Hepatocyte (in vitro differentiated cells): ENCODE measurements at regions not wholly inside any gene's neighbourhood (a gene's known extent, or its start where the extent isn't known, plus 50 kb on each side); places are given as distances from the start of the nearest gene placed in this dataset.
A peak's percentile ranks its signal among the peaks of the same experiment; 100 is the strongest.

Source experiments
- DNase-seq: peaks from one replicate; pipeline ENCODE4 v3.0.0-alpha.2; 2016; ENCODE audit warnings: low spot score
- H2AFZ ChIP-seq: fragments of 200-600 bp; sonication (generic); 2 replicates; pipeline ENCODE4 v1.6.0; 2016; ENCODE audit warnings: antibody characterized with exemption, mild to moderate bottlenecking
- H3K27ac ChIP-seq: fragments of 200-600 bp; sonication (generic); 2 replicates; pipeline ENCODE4 v1.5.1; 2016; ENCODE audit warnings: mild to moderate bottlenecking
- H3K27me3 ChIP-seq: fragments of 200-600 bp; sonication (generic); 2 replicates; pipeline ENCODE4 v1.6.1; 2016
- H3K36me3 ChIP-seq: fragments of 200-600 bp; sonication (generic); replicated peaks from 2 replicates; pipeline ENCODE4 v1.5.1; 2016; ENCODE audit warnings: low read depth; ENCODE audit not compliant: insufficient read depth
- H3K4me1 ChIP-seq: fragments of 200-600 bp; sonication (generic); 2 replicates; pipeline ENCODE4 v1.5.1; 2016; ENCODE audit warnings: mild to moderate bottlenecking, moderate library complexity; ENCODE audit not compliant: insufficient read depth
- H3K4me2 ChIP-seq: fragments of 200-600 bp; sonication (generic); 2 replicates; pipeline ENCODE4 v1.6.0; 2016
- H3K4me3 ChIP-seq: fragments of 200-600 bp; sonication (generic); 2 replicates; pipeline ENCODE4 v1.5.1; 2016; ENCODE audit warnings: mild to moderate bottlenecking
- H3K79me2 ChIP-seq: fragments of 200-600 bp; sonication (generic); 2 replicates; pipeline ENCODE4 v1.6.0; 2017; ENCODE audit warnings: mild to moderate bottlenecking
- H3K9me2 ChIP-seq: fragments of 200-600 bp; sonication (generic); replicated peaks from 2 replicates; pipeline ENCODE4 v1.6.0; 2017; ENCODE audit warnings: mild to moderate bottlenecking; ENCODE audit not compliant: insufficient read depth
- H3K9me3 ChIP-seq: fragments of 200-600 bp; sonication (generic); 2 replicates; pipeline ENCODE4 v1.5.1; 2016; ENCODE audit warnings: low read depth, mild to moderate bottlenecking
- H4K20me1 ChIP-seq: fragments of 200-600 bp; sonication (generic); 2 replicates; pipeline ENCODE4 v1.6.0; 2016; ENCODE audit warnings: mild to moderate bottlenecking; ENCODE audit not compliant: insufficient read depth, poor library complexity, severe bottlenecking
- CTCF ChIP-seq: fragments of 200-600 bp; sonication (generic); IDR thresholded peaks from 2 replicates; pipeline ENCODE4 v1.5.1; 2016; ENCODE audit warnings: antibody characterized with exemption, mild to moderate bottlenecking; ENCODE audit not compliant: poor library complexity
- EZH2 ChIP-seq: fragments of 200-600 bp; sonication (generic); IDR thresholded peaks from 2 replicates; pipeline ENCODE4 v1.6.1; 2016; ENCODE audit warnings: antibody characterized with exemption, mild to moderate bottlenecking, borderline replicate concordance
- EZH2phosphoT487 ChIP-seq: fragments of 200-600 bp; sonication (generic); IDR thresholded peaks from one replicate; pipeline ENCODE4 v1.6.1; 2018; ENCODE audit warnings: antibody characterized with exemption, mild to moderate bottlenecking, low read depth, moderate library complexity; ENCODE audit not compliant: unreplicated experiment, severe bottlenecking
- WGBS: methylation state at CpG from one replicate; pipeline ENCODE4 v1.1.6; 2016; ENCODE audit warnings: low lambda C conversion rate; ENCODE audit errors: missing lambda C conversion rate; 5-methylcytosine and 5-hydroxymethylcytosine counted together

- no peak overlapping the region for H3K4me3 ChIP-seq
- TF ChIP-seq CTCF (no peak), EZH2 (no peak), EZH2phosphoT487 (no peak)
- H3K27me3 ChIP-seq: no peaks in the 10 kb centered on the region
- H3K9me2 ChIP-seq: no peaks in the 10 kb centered on the region
- DNase-seq: no peak
- no peaks in the 10 kb centered on the region for H3K4me1 ChIP-seq
- WGBS: 98% methylated on average over 9 of the region's 9 CpGs
- no peaks in the 10 kb centered on the region for H3K36me3 ChIP-seq
- no peaks in the 10 kb centered on the region for H4K20me1 ChIP-seq
- H3K27ac ChIP-seq: no peak overlapping the region
- H2AFZ ChIP-seq: no peak overlapping the region
- H3K79me2 ChIP-seq: no peaks in the 10 kb centered on the region
- no peak overlapping the region for H3K4me2 ChIP-seq
- no peaks in the 10 kb centered on the region for H3K9me3 ChIP-seq
These were observed 144.3 kb upstream of the TNRC6C start for GRCh38 chr17:77814091-77814772.

- Histone ChIP-seq H3K27ac (no peak overlapping the region), H2AFZ (no peak overlapping the region), H3K4me1 (no peaks in the 10 kb centered on the region), H3K27me3 (no peaks in the 10 kb centered on the region), H3K4me2 (no peak overlapping the region), H4K20me1 (no peaks in the 10 kb centered on the region), H3K9me3 (no peaks in the 10 kb centered on the region), H3K36me3 (no peaks in the 10 kb centered on the region), H3K79me2 (no peaks in the 10 kb centered on the region), H3K9me2 (no peaks in the 10 kb centered on the region), H3K4me3 (no peak overlapping the region)
- DNase-seq: peak; percentile 15
- whole genome bisulfite sequencing: 80% methylated on average over 13 of the region's 13 CpGs
- no peak for TF ChIP-seq EZH2
- TF ChIP-seq EZH2phosphoT487: no peak
- peak; percentile 28 for TF ChIP-seq CTCF
These were observed 143.2 kb upstream of the TNRC6C start for GRCh38 chr17:77815127-77815905.

- WGBS: 77% methylated on average over 4 of the region's 4 CpGs
- H3K4me2 ChIP-seq: no peak overlapping the region
These were observed 140.6 kb upstream of the TNRC6C start for GRCh38 chr17:77817953-77818352.

More at GRCh38 chr17:77817953-77818352, 140.6 kb upstream of the TNRC6C start:
- no peaks in the 10 kb centered on the region for H3K4me1 ChIP-seq
- no peak overlapping the region for H2AFZ ChIP-seq
- H3K9me3 ChIP-seq: no peaks in the 10 kb centered on the region
- DNase-seq: no peak
- H4K20me1 ChIP-seq: no peaks in the 10 kb centered on the region
- no peak overlapping the region for H3K27ac ChIP-seq
- H3K36me3 ChIP-seq: no peaks in the 10 kb centered on the region
- H3K4me3 ChIP-seq: no peak overlapping the region
- no peak for TF ChIP-seq EZH2phosphoT487
- TF ChIP-seq EZH2: no peak
- TF ChIP-seq CTCF: no peak
- H3K79me2 ChIP-seq: no peaks in the 10 kb centered on the region
- no peaks in the 10 kb centered on the region for H3K9me2 ChIP-seq
- H3K27me3 ChIP-seq: no peaks in the 10 kb centered on the region
